Retinal pigment epithelial cell (primary cell): ENCODE measurements at regions not wholly inside any gene's neighbourhood (a gene's known extent, or its start where the extent isn't known, plus 50 kb on each side); places are given as distances from the start of the nearest gene placed in this dataset.

Experiments
- DNase-seq: peaks from one replicate; pipeline ENCODE4 v3.0.0-alpha.2; 2010; ENCODE audit warnings: low read depth
- H3K4me3 ChIP-seq: 2 replicates; pipeline ENCODE4 v1.5.1; 2011; ENCODE audit warnings: mild to moderate bottlenecking, low read length, control low read depth, moderate library complexity
- TF ChIP-seq, protein P1 (sequence below): conservative IDR thresholded peaks from 2 replicates; pipeline ENCODE4 v1.5.1; 2011; ENCODE audit warnings: low read depth, low read length, control low read depth, inconsistent platforms

DNA sequence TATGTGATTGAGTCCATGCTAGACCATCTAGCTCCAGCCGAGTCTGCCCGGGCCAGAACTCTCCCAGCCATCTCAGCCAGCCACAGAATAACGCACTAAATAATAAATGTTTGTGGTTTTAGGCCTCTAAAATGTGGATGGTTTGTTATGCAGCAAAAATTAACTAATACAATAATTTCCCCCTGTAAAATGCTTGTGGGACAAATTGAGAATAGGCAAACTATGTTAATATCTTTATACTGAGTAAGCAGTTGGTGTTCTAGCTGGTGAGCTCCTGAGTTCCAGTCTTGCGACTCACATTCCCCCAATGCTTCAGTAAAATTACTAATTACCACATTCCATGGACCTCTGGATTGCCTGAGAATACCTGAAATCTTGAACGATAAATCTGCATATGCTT, 316.8 kb upstream of the NFE2L3 start:
- no peak for DNase-seq
- H3K4me3 ChIP-seq: no peak overlapping the region
- TF ChIP-seq, protein P1, sequence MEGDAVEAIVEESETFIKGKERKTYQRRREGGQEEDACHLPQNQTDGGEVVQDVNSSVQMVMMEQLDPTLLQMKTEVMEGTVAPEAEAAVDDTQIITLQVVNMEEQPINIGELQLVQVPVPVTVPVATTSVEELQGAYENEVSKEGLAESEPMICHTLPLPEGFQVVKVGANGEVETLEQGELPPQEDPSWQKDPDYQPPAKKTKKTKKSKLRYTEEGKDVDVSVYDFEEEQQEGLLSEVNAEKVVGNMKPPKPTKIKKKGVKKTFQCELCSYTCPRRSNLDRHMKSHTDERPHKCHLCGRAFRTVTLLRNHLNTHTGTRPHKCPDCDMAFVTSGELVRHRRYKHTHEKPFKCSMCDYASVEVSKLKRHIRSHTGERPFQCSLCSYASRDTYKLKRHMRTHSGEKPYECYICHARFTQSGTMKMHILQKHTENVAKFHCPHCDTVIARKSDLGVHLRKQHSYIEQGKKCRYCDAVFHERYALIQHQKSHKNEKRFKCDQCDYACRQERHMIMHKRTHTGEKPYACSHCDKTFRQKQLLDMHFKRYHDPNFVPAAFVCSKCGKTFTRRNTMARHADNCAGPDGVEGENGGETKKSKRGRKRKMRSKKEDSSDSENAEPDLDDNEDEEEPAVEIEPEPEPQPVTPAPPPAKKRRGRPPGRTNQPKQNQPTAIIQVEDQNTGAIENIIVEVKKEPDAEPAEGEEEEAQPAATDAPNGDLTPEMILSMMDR: no peak

DNA sequence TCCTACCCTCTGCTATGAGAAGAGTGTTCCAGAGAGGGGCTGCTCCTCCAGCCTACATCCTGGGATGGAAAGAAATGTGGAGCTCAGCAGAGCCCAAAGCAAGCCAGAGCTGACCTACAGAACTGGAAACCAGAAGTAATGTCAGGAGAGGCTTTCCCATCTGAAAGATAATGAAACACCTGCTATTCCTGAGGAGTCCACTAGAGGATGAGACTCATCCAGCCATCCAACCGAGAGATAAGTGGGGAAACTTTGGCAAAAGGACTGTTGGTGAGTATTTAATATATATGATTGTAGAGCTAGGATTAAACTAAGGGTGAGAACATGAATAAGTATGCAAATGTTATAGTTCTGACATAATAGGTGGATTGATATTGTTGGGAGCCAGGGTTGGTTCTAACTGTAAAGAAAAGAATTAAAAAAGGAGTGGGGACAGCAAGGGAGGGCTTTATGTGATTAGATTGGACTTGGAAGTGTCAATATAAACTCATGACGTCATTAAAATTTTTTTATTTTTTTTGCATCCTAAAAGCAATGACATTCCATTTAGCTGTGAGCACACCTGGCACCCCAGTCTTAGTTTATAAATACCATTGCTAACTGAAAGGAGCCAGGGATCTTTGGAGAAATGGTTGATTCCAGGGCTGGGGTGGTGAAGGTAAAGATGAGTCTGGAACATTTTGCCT, 312.8 kb upstream of the NFE2L3 start:
- no peak for DNase-seq

DNA sequence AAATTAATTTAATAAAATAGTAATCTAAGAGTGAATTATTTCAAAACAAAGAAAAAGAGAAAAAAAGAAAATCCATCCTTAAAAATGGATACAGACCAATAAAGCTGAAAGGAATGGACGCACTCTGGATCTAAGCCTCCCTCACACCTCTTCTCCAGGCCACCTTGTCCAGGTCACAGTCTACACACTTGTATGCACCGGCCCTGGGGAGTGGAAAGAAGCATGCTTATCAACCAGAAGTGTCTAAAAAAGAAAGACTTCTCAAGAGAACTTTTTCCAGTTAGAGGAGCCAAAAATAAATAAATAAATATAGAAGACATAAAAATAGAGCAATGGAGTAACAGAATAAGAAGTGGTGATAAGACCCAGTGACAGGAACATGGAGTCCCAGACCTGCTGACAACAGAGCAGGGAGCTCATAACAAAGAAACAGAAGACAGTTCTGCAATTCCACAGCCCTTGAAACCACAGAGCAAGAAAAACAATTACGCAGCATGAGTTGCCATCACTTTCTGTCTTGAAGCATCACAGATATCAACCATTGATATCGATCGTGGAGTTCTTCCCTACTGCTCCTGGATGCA, 311.7 kb upstream of the NFE2L3 start:
- TF ChIP-seq, protein P1: no peak
- no peak overlapping the region for H3K4me3 ChIP-seq
- DNase-seq: no peak

More for the DNA sequence above, 312.8 kb upstream of the NFE2L3 start:
- TF ChIP-seq, protein P1: peak; percentile 45
- H3K4me3 ChIP-seq: no peak overlapping the region

DNA sequence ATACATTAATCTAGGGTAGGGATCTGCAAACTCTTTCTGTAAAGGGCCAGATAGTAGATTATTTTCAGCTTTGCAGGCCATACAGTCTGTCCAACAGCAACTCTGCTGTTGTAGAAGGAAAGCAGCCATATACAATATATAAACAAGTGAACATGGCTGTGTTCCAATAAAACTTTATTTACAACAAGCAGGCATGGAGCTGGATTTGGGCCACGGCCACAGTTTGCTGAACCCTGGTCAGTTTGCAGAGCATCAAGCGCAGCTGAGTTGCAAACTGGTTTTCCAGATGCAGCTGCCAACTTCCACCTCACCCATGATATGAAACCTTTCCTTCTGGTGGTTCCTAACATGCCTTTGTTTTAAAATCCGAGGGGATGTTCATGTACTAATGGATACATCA, 310.4 kb upstream of the NFE2L3 start:
- H3K4me3 ChIP-seq: no peak overlapping the region
- TF ChIP-seq, protein P1: no peak
- DNase-seq: no peak

DNA sequence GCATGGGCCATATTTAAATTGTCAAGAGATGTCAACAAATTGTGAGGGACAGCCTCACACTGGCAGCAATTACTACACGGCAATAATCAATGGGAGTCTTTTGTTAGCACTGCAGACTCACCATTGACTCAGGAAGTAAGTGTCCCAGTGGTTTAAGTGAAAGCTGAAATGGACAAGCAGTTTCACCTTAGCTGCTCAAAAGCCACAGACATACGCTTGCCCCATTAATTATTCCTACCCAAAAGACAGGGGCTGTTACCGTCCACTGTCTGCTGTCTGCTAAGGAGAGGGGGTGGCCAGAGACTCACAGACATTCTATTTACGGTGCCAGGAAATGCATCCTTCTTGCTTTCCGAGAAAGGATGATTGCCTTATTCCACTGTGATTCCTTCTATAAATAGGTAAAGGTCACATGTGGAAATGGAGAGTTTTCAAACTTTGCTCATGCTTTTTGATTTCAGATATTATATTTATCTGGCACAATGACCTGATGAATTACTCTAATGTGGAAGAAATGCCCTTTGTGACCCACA, 309.7 kb upstream of the NFE2L3 start:
- TF ChIP-seq, protein P1: no peak
- no peak for DNase-seq
- no peak overlapping the region for H3K4me3 ChIP-seq

DNA sequence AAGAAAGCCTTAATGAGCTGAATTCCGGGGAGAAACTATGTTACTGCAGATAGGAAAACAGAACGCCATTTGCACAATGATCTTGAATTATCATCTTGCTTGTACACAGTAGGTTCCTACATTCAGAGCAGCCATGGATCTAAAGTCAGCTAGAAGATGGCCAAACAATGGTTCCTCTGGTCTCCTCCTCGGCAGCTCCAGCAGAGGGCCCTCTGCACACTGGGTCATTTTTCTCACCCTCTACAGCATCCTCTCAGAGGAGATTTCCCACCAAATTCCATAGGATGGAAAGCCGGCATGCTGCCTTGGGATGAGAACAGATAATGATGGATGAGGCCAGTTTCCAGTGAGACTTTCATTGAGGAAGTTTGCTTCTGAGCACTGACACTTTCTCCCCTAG, 308.5 kb upstream of the NFE2L3 start:
- no peak for DNase-seq
- no peak overlapping the region for H3K4me3 ChIP-seq
- TF ChIP-seq, protein P1: peak; percentile 17

DNA sequence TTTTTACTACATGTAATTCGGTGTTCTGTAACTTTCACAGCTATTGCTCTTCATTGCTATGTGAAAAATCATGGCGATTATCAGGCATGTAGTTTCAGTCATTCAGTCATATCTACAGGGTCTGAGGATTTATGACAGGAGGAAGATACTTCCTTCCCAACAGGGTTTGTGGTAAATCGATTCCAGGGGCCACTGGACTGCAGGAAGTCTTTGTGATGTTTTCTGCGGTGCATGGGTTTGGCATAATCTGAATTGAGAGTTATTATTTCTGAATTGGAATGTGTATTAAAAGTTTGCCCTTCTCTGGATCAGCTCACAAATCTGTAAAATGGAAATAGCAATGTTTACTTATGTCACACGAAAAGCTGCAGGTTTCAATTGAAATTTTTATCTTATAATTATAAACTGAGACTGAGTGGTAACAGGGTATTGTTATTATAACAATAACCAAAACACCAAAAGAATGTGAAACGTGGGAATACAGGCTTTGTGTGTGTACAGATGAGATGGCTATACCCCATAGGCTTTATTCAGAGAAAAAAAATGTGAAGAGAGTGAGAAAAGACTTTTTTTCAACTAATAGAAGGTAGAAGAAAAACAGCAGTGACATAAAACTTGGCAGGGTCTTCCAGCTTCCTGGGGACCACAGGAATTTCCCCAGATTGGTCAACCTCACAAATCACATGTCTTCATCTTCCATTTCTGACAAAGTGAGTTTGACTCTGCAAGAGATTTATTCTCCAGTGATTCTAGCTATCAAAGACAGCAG, 307.7 kb upstream of the NFE2L3 start:
- no peak overlapping the region for H3K4me3 ChIP-seq
- TF ChIP-seq, protein P1: no peak
- no peak for DNase-seq
